IMR-90 (cell line): ENCODE measurements at regions not wholly inside any gene's neighbourhood (a gene's known extent, or its start where the extent isn't known, plus 50 kb on each side); places are given as distances from the start of the nearest gene placed in this dataset.

ENCODE experiments used
- ATAC-seq: fragments of 200-7000 bp; cut with Tn5 transposase; 2 replicates; pipeline ENCODE4 v1.9.1; 2020; ENCODE audit warnings: low read depth, mild to moderate bottlenecking, moderate library complexity
- BruUV-seq: library from RNA; stranded (reverse); fragments of 400-500 nt; replicated peaks from 2 replicates; lab custom pipeline; 2021; lab: Mats Ljungman, UMichigan
- CTCF ChIA-PET: fragments of 300-600 bp; formaldehyde crosslinking; extraction: SDS; loops from one replicate; lab custom pipeline; 2021; ENCODE audit warnings: antibody characterized with exemption; lab: Yijun Ruan, JAX
- POLR2A ChIA-PET: fragments of 300-600 bp; sonication (Branson Sonifier 250); formaldehyde crosslinking; loops from one replicate; lab custom pipeline; 2022; ENCODE audit warnings: antibody characterized with exemption; ENCODE audit not compliant: unreplicated experiment; lab: Charles Lee
- DNase-seq: peaks from one replicate; pipeline ENCODE4 v3.0.0; 2013
- H2AFZ ChIP-seq: replicated peaks from 2 replicates; pipeline ENCODE3; 2013; ENCODE audit warnings: low read length, mild to moderate bottlenecking; ENCODE audit not compliant: poor library complexity
- H2AK5ac ChIP-seq: 2 replicates; pipeline ENCODE4 v1.6.1; 2013; ENCODE audit warnings: low read depth, low read length, inconsistent platforms
- H2AK9ac ChIP-seq: replicated peaks from 2 replicates; pipeline ENCODE3; 2013; ENCODE audit warnings: mild to moderate bottlenecking, low read depth, low read length, moderate library complexity; ENCODE audit not compliant: poor library complexity
- H2BK120ac ChIP-seq: 2 replicates; pipeline ENCODE4 v1.6.1; 2013; ENCODE audit warnings: low read depth, low read length, inconsistent platforms
- H2BK15ac ChIP-seq: 3 replicates; pipeline ENCODE4 v1.6.1; 2013; ENCODE audit warnings: low read depth, low read length, inconsistent platforms
- H2BK20ac ChIP-seq: 2 replicates; pipeline ENCODE4 v1.6.1; 2013; ENCODE audit warnings: low read depth, mild to moderate bottlenecking, inconsistent platforms, low read length, moderate library complexity
- H2BK5ac ChIP-seq: 2 replicates; pipeline ENCODE4 v1.6.1; 2013; ENCODE audit warnings: mild to moderate bottlenecking, low read depth, low read length, inconsistent platforms; ENCODE audit not compliant: poor library complexity, severe bottlenecking
- H3K14ac ChIP-seq: replicated peaks from 2 replicates; pipeline ENCODE4 v1.6.1; 2013; ENCODE audit warnings: low read depth, low read length, inconsistent platforms
- H3K18ac ChIP-seq: 2 replicates; pipeline ENCODE4 v1.6.1; 2013; ENCODE audit warnings: low read depth, low read length, control low read depth
- H3K23ac ChIP-seq: 2 replicates; pipeline ENCODE4 v1.6.1; 2013; ENCODE audit warnings: low read depth, low read length, inconsistent platforms
- H3K27ac ChIP-seq: 2 replicates; pipeline ENCODE4 v1.5.1; 2013; ENCODE audit warnings: mild to moderate bottlenecking, control low read depth, low read length; ENCODE audit not compliant: insufficient read depth
- H3K27me3 ChIP-seq: 2 replicates; pipeline ENCODE4 v1.6.1; 2013; ENCODE audit warnings: low read length; ENCODE audit not compliant: control insufficient read depth, insufficient read depth
- H3K36me3 ChIP-seq: 2 replicates; pipeline ENCODE4 v1.6.1; 2013; ENCODE audit warnings: low read length, mixed read lengths; ENCODE audit not compliant: control insufficient read depth, insufficient read depth
- H3K4ac ChIP-seq: 2 replicates; pipeline ENCODE4 v1.6.1; 2013; ENCODE audit warnings: low read depth, low read length, inconsistent platforms
- H3K4me1 ChIP-seq: 2 replicates; pipeline ENCODE4 v1.6.1; 2013; ENCODE audit warnings: low read length, mixed read lengths; ENCODE audit not compliant: control insufficient read depth, insufficient read depth
- H3K4me2 ChIP-seq: 2 replicates; pipeline ENCODE4 v1.6.1; 2013; ENCODE audit warnings: low read depth, mild to moderate bottlenecking, control low read depth, low read length, moderate library complexity
- H3K4me3 ChIP-seq: 2 replicates; pipeline ENCODE4 v1.5.1; 2013; ENCODE audit warnings: low read depth, mild to moderate bottlenecking, control low read depth, low read length, moderate library complexity; ENCODE audit not compliant: insufficient read depth
- H3K56ac ChIP-seq: 2 replicates; pipeline ENCODE4 v1.6.1; 2013; ENCODE audit warnings: low read length, inconsistent platforms; ENCODE audit not compliant: insufficient read depth; ENCODE audit errors: extremely low read depth
- H3K79me1 ChIP-seq, 2 experiments: 2 replicates each; pipeline ENCODE4 v1.6.1; 2013; ENCODE audit warnings: low read length in 2 of 2, inconsistent platforms in 1 of 2, low read depth in 1 of 2
- H3K9ac ChIP-seq: 2 replicates; pipeline ENCODE4 v1.6.1; 2013; ENCODE audit warnings: low read depth, low read length, control low read depth
- H3K9me1 ChIP-seq: 2 replicates; pipeline ENCODE4 v1.6.1; 2013; ENCODE audit warnings: low read length, inconsistent platforms; ENCODE audit not compliant: insufficient read depth
- H3K9me3 ChIP-seq: 2 replicates; pipeline ENCODE4 v1.6.1; 2013; ENCODE audit warnings: low read length; ENCODE audit not compliant: control insufficient read depth, insufficient read depth
- H4K20me1 ChIP-seq: 2 replicates; pipeline ENCODE4 v1.6.1; 2013; ENCODE audit warnings: low read length, inconsistent platforms; ENCODE audit not compliant: insufficient read depth
- H4K5ac ChIP-seq: 2 replicates; pipeline ENCODE4 v1.6.1; 2013; ENCODE audit warnings: mild to moderate bottlenecking, low read depth, low read length, control low read depth
- H4K8ac ChIP-seq, 2 experiments: 2 replicates each; pipeline ENCODE4 v1.6.1; 2013; ENCODE audit warnings: low read depth in 2 of 2, low read length in 2 of 2, control low read depth in 1 of 2, inconsistent platforms in 1 of 2
- H4K91ac ChIP-seq: 2 replicates; pipeline ENCODE4 v1.6.1; 2013; ENCODE audit warnings: low read depth, low read length, inconsistent platforms; ENCODE audit not compliant: insufficient read depth
- BHLHE40 ChIP-seq: fragments of 150-350 bp; IDR thresholded peaks from 2 replicates; pipeline ENCODE4 v1.6.1; 2016; ENCODE audit warnings: mild to moderate bottlenecking, low read depth, low read length
- MXI1 ChIP-seq: IDR thresholded peaks from 2 replicates; pipeline ENCODE4 v1.6.1; 2012; ENCODE audit warnings: low read depth, mild to moderate bottlenecking, low read length, moderate library complexity, borderline replicate concordance
- WGBS, 2 experiments: methylation state at CpG; one replicate each; pipeline versions ENCODE4 v1.1.5 to v1.1.7; 2013; ENCODE audit warnings: missing lambda C conversion rate in 2 of 2; ENCODE audit not compliant: insufficient read length in 1 of 2; ENCODE audit errors: extremely low coverage in 2 of 2; 5-methylcytosine and 5-hydroxymethylcytosine counted together
- dilution Hi-C: fragments of 300-500 bp; cut with HindIII; formaldehyde crosslinking; loops from one replicate; pipeline ENCODE4 v1.14.3; 2018; ENCODE audit warnings: low sequenced_read_pairs; ENCODE audit not compliant: unreplicated experiment
- in situ Hi-C: fragments of 300-500 bp; cut with MboI; formaldehyde crosslinking; loops from 3 replicates; pipeline ENCODE4 v1.14.3; 2019; ENCODE audit warnings: low sequenced_read_pairs, inconsistent platforms, mixed read lengths
- intact Hi-C: fragments of 100-400 bp; cut with micrococcal nuclease; formaldehyde crosslinking; loops from 2 replicates; pipeline ENCODE4 v1.10.0; 2022

- Histone ChIP-seq H3K4me2 (peak overlapping the region; percentile 72; the same call in 1 of the 2 replicates), H3K56ac (peak overlapping the region; percentile 54), H2BK15ac (0 out of 3 replicates have a peak overlapping the region, but pooled peaks have one; percentile 6), H3K18ac (peak overlapping the region; percentile 97), H2AFZ (no peak overlapping the region), H2BK120ac (peak overlapping the region; percentile 78), H3K9me3 (no peaks in the 10 kb centered on the region), H3K4me1 (peaks cover 12% of the 10 kb centered on the region), H3K27me3 (no peaks in the 10 kb centered on the region), H3K36me3 (no peaks in the 10 kb centered on the region), H3K9ac (peak overlapping the region; percentile 43; the same call in 1 of the 2 replicates), H3K4ac (no peak overlapping the region), H3K14ac (0 out of 2 replicates have a peak overlapping the region, but pooled peaks have one; percentile 10), H2AK5ac (no peak overlapping the region), H4K8ac (peak overlapping the region in 1 of 2 experiments; percentile 56; a peak in 2 of 4 replicates), H3K23ac (no peak overlapping the region), H2BK5ac (peak overlapping the region; percentile 97), H3K27ac (peak overlapping the region; percentile 67; the same call in 1 of the 2 replicates), H4K5ac (peak overlapping the region; percentile 84), H3K9me1 (peaks cover 6% of the 10 kb centered on the region), H2BK20ac (peak overlapping the region; percentile 60), H3K79me1 (no peaks in the 10 kb centered on the region), H3K4me3 (no peak overlapping the region), H4K91ac (peak overlapping the region; percentile 31; the same call in 1 of the 2 replicates), H4K20me1 (no peaks in the 10 kb centered on the region), H2AK9ac (no peak overlapping the region)
- POLR2A ChIA-PET, result no interaction called here
- no TSS peak for BruUV-seq
- CTCF ChIA-PET, result no interaction called here
- in situ Hi-C loops, result no loop called here
- peak; percentile 89 for ATAC-seq
- intact Hi-C loops, result loop anchor here (5.0 to 10.0 kb wide), 3 partner anchors 173 to 791 kb away; partner anchors contain the start of gene EPHA4
- WGBS, 2 experiments, result no CpG with 5 or more reads among the region's 5 CpGs
- TF ChIP-seq BHLHE40, result peak; percentile 24; the same call in 1 of the 2 replicates
- no peak for TF ChIP-seq MXI1
- DNase-seq, result peak; percentile 83
- dilution Hi-C loops, result no loop called here
These were observed 790.4 kb downstream of the EPHA4 start for GRCh38 chr2:220781622-220782241.
